IMR-90 (cell line): ENCODE measurements at regions not wholly inside any gene's neighbourhood (a gene's known extent, or its start where the extent isn't known, plus 50 kb on each side); places are given as distances from the start of the nearest gene placed in this dataset.

ENCODE experiments used
- ATAC-seq: fragments of 200-7000 bp; cut with Tn5 transposase; 2 replicates; pipeline ENCODE4 v1.9.1; 2020; ENCODE audit warnings: low read depth, mild to moderate bottlenecking, moderate library complexity
- BruUV-seq: library from RNA; stranded (reverse); fragments of 400-500 nt; replicated peaks from 2 replicates; lab custom pipeline; 2021; lab: Mats Ljungman, UMichigan
- CTCF ChIA-PET: fragments of 300-600 bp; formaldehyde crosslinking; extraction: SDS; loops from one replicate; lab custom pipeline; 2021; ENCODE audit warnings: antibody characterized with exemption; lab: Yijun Ruan, JAX
- POLR2A ChIA-PET: fragments of 300-600 bp; sonication (Branson Sonifier 250); formaldehyde crosslinking; loops from one replicate; lab custom pipeline; 2022; ENCODE audit warnings: antibody characterized with exemption; ENCODE audit not compliant: unreplicated experiment; lab: Charles Lee
- DNase-seq: peaks from one replicate; pipeline ENCODE4 v3.0.0; 2013
- H2AFZ ChIP-seq: replicated peaks from 2 replicates; pipeline ENCODE3; 2013; ENCODE audit warnings: low read length, mild to moderate bottlenecking; ENCODE audit not compliant: poor library complexity
- H2AK5ac ChIP-seq: 2 replicates; pipeline ENCODE4 v1.6.1; 2013; ENCODE audit warnings: low read depth, low read length, inconsistent platforms
- H2AK9ac ChIP-seq: replicated peaks from 2 replicates; pipeline ENCODE3; 2013; ENCODE audit warnings: mild to moderate bottlenecking, low read depth, low read length, moderate library complexity; ENCODE audit not compliant: poor library complexity
- H2BK120ac ChIP-seq: 2 replicates; pipeline ENCODE4 v1.6.1; 2013; ENCODE audit warnings: low read depth, low read length, inconsistent platforms
- H2BK15ac ChIP-seq: 3 replicates; pipeline ENCODE4 v1.6.1; 2013; ENCODE audit warnings: low read depth, low read length, inconsistent platforms
- H2BK20ac ChIP-seq: 2 replicates; pipeline ENCODE4 v1.6.1; 2013; ENCODE audit warnings: low read depth, mild to moderate bottlenecking, inconsistent platforms, low read length, moderate library complexity
- H2BK5ac ChIP-seq: 2 replicates; pipeline ENCODE4 v1.6.1; 2013; ENCODE audit warnings: mild to moderate bottlenecking, low read depth, low read length, inconsistent platforms; ENCODE audit not compliant: poor library complexity, severe bottlenecking
- H3K14ac ChIP-seq: replicated peaks from 2 replicates; pipeline ENCODE4 v1.6.1; 2013; ENCODE audit warnings: low read depth, low read length, inconsistent platforms
- H3K18ac ChIP-seq: 2 replicates; pipeline ENCODE4 v1.6.1; 2013; ENCODE audit warnings: low read depth, low read length, control low read depth
- H3K23ac ChIP-seq: 2 replicates; pipeline ENCODE4 v1.6.1; 2013; ENCODE audit warnings: low read depth, low read length, inconsistent platforms
- H3K27ac ChIP-seq: 2 replicates; pipeline ENCODE4 v1.5.1; 2013; ENCODE audit warnings: mild to moderate bottlenecking, control low read depth, low read length; ENCODE audit not compliant: insufficient read depth
- H3K27me3 ChIP-seq: 2 replicates; pipeline ENCODE4 v1.6.1; 2013; ENCODE audit warnings: low read length; ENCODE audit not compliant: control insufficient read depth, insufficient read depth
- H3K36me3 ChIP-seq: 2 replicates; pipeline ENCODE4 v1.6.1; 2013; ENCODE audit warnings: low read length, mixed read lengths; ENCODE audit not compliant: control insufficient read depth, insufficient read depth
- H3K4ac ChIP-seq: 2 replicates; pipeline ENCODE4 v1.6.1; 2013; ENCODE audit warnings: low read depth, low read length, inconsistent platforms
- H3K4me1 ChIP-seq: 2 replicates; pipeline ENCODE4 v1.6.1; 2013; ENCODE audit warnings: low read length, mixed read lengths; ENCODE audit not compliant: control insufficient read depth, insufficient read depth
- H3K4me2 ChIP-seq: 2 replicates; pipeline ENCODE4 v1.6.1; 2013; ENCODE audit warnings: low read depth, mild to moderate bottlenecking, control low read depth, low read length, moderate library complexity
- H3K4me3 ChIP-seq: 2 replicates; pipeline ENCODE4 v1.5.1; 2013; ENCODE audit warnings: low read depth, mild to moderate bottlenecking, control low read depth, low read length, moderate library complexity; ENCODE audit not compliant: insufficient read depth
- H3K56ac ChIP-seq: 2 replicates; pipeline ENCODE4 v1.6.1; 2013; ENCODE audit warnings: low read length, inconsistent platforms; ENCODE audit not compliant: insufficient read depth; ENCODE audit errors: extremely low read depth
- H3K79me1 ChIP-seq, 2 experiments: 2 replicates each; pipeline ENCODE4 v1.6.1; 2013; ENCODE audit warnings: low read length in 2 of 2, inconsistent platforms in 1 of 2, low read depth in 1 of 2
- H3K9ac ChIP-seq: 2 replicates; pipeline ENCODE4 v1.6.1; 2013; ENCODE audit warnings: low read depth, low read length, control low read depth
- H3K9me1 ChIP-seq: 2 replicates; pipeline ENCODE4 v1.6.1; 2013; ENCODE audit warnings: low read length, inconsistent platforms; ENCODE audit not compliant: insufficient read depth
- H3K9me3 ChIP-seq: 2 replicates; pipeline ENCODE4 v1.6.1; 2013; ENCODE audit warnings: low read length; ENCODE audit not compliant: control insufficient read depth, insufficient read depth
- H4K20me1 ChIP-seq: 2 replicates; pipeline ENCODE4 v1.6.1; 2013; ENCODE audit warnings: low read length, inconsistent platforms; ENCODE audit not compliant: insufficient read depth
- H4K5ac ChIP-seq: 2 replicates; pipeline ENCODE4 v1.6.1; 2013; ENCODE audit warnings: mild to moderate bottlenecking, low read depth, low read length, control low read depth
- H4K8ac ChIP-seq, 2 experiments: 2 replicates each; pipeline ENCODE4 v1.6.1; 2013; ENCODE audit warnings: low read depth in 2 of 2, low read length in 2 of 2, control low read depth in 1 of 2, inconsistent platforms in 1 of 2
- H4K91ac ChIP-seq: 2 replicates; pipeline ENCODE4 v1.6.1; 2013; ENCODE audit warnings: low read depth, low read length, inconsistent platforms; ENCODE audit not compliant: insufficient read depth
- BHLHE40 ChIP-seq: fragments of 150-350 bp; IDR thresholded peaks from 2 replicates; pipeline ENCODE4 v1.6.1; 2016; ENCODE audit warnings: mild to moderate bottlenecking, low read depth, low read length
- CEBPB ChIP-seq: IDR thresholded peaks from 2 replicates; pipeline ENCODE4 v1.6.1; 2012; ENCODE audit warnings: low read depth, low read length, improper control_type of control experiment
- CHD1 ChIP-seq: IDR thresholded peaks from 2 replicates; pipeline ENCODE4 v1.6.1; 2012; ENCODE audit warnings: low read depth, low read length, improper control_type of control experiment
- CTCF ChIP-seq: conservative IDR thresholded peaks from 2 replicates; pipeline ENCODE4 v1.5.1; 2012; ENCODE audit warnings: mild to moderate bottlenecking, low read depth, low read length, improper control_type of control experiment
- ELK1 ChIP-seq: fragments of 150-350 bp; IDR thresholded peaks from 2 replicates; pipeline ENCODE4 v1.6.1; 2016; ENCODE audit warnings: low read depth, mild to moderate bottlenecking, low read length, moderate library complexity, borderline replicate concordance
- FOS ChIP-seq: fragments of 150-350 bp; IDR thresholded peaks from 2 replicates; pipeline ENCODE4 v1.6.1; 2016; ENCODE audit warnings: low read depth, low read length
- MAFK ChIP-seq: IDR thresholded peaks from 2 replicates; pipeline ENCODE4 v1.6.1; 2012; ENCODE audit warnings: low read depth, low read length, improper control_type of control experiment
- MAZ ChIP-seq: IDR thresholded peaks from 2 replicates; pipeline ENCODE4 v1.6.1; 2012; ENCODE audit warnings: low read depth, mild to moderate bottlenecking, low read length, improper control_type of control experiment, moderate library complexity, borderline replicate concordance
- MXI1 ChIP-seq: IDR thresholded peaks from 2 replicates; pipeline ENCODE4 v1.6.1; 2012; ENCODE audit warnings: low read depth, mild to moderate bottlenecking, low read length, moderate library complexity, borderline replicate concordance
- NFE2L2 ChIP-seq: fragments of 150-350 bp; IDR thresholded peaks from 2 replicates; pipeline ENCODE4 v1.6.1; 2016; ENCODE audit warnings: low read depth, mild to moderate bottlenecking, low read length
- POLR2A ChIP-seq: IDR thresholded peaks from 2 replicates; pipeline ENCODE4 v1.6.1; 2012; ENCODE audit warnings: mild to moderate bottlenecking, low read depth, low read length
- RAD21 ChIP-seq: IDR thresholded peaks from 2 replicates; pipeline ENCODE4 v1.6.1; 2012; ENCODE audit warnings: low read length, improper control_type of control experiment
- RCOR1 ChIP-seq: IDR thresholded peaks from 2 replicates; pipeline ENCODE4 v1.6.1; 2012; ENCODE audit warnings: mild to moderate bottlenecking, low read length, improper control_type of control experiment; ENCODE audit not compliant: insufficient replicate concordance
- RFX5 ChIP-seq: IDR thresholded peaks from 2 replicates; pipeline ENCODE4 v1.8.0; 2012; ENCODE audit warnings: low read depth, mild to moderate bottlenecking, low read length, moderate library complexity
- SMC3 ChIP-seq: fragments of 150-350 bp; IDR thresholded peaks from 2 replicates; pipeline ENCODE4 v1.6.1; 2016; ENCODE audit warnings: low read depth, mild to moderate bottlenecking, antibody characterized with exemption, low read length, moderate library complexity
- USF2 ChIP-seq: fragments of 150-350 bp; IDR thresholded peaks from 2 replicates; pipeline ENCODE4 v1.6.1; 2017; ENCODE audit warnings: mild to moderate bottlenecking, antibody characterized with exemption, low read length, low read depth
- WGBS, 2 experiments: methylation state at CpG; one replicate each; pipeline versions ENCODE4 v1.1.5 to v1.1.7; 2013; ENCODE audit warnings: missing lambda C conversion rate in 2 of 2; ENCODE audit not compliant: insufficient read length in 1 of 2; ENCODE audit errors: extremely low coverage in 2 of 2; 5-methylcytosine and 5-hydroxymethylcytosine counted together
- dilution Hi-C: fragments of 300-500 bp; cut with HindIII; formaldehyde crosslinking; loops from one replicate; pipeline ENCODE4 v1.14.3; 2018; ENCODE audit warnings: low sequenced_read_pairs; ENCODE audit not compliant: unreplicated experiment
- in situ Hi-C: fragments of 300-500 bp; cut with MboI; formaldehyde crosslinking; loops from 3 replicates; pipeline ENCODE4 v1.14.3; 2019; ENCODE audit warnings: low sequenced_read_pairs, inconsistent platforms, mixed read lengths
- intact Hi-C: fragments of 100-400 bp; cut with micrococcal nuclease; formaldehyde crosslinking; loops from 2 replicates; pipeline ENCODE4 v1.10.0; 2022

- H3K27me3 ChIP-seq = no peaks in the 10 kb centered on the region
- H4K20me1 ChIP-seq = no peaks in the 10 kb centered on the region
- no peaks in the 10 kb centered on the region for H3K79me1 ChIP-seq
- peak overlapping the region; percentile 62; the same call in 1 of the 2 replicates for H2AK5ac ChIP-seq
- peaks cover 5% of the 10 kb centered on the region for H3K4me1 ChIP-seq
- H2BK120ac ChIP-seq = peak overlapping the region; percentile 41; the same call in 1 of the 2 replicates
- H4K91ac ChIP-seq = 0 out of 2 replicates have a peak overlapping the region, but pooled peaks have one; percentile 58
- H2BK20ac ChIP-seq = peak overlapping the region; percentile 43; the same call in 1 of the 2 replicates
- H3K56ac ChIP-seq = no peak overlapping the region
- no TSS peak for BruUV-seq
- no peak overlapping the region for H3K27ac ChIP-seq
- ATAC-seq (no peak), DNase-seq (no peak)
- in situ Hi-C loops (loop anchor here (5.0 to 25.0 kb wide), 3 partner anchors 217 to 1177 kb away; no protein-coding TSS in a partner anchor), dilution Hi-C loops (no loop called here), intact Hi-C loops (no loop called here)
- H3K4ac ChIP-seq = no peak overlapping the region
- ChIA-PET POLR2A (no interaction called here), CTCF (no interaction called here)
- no peak overlapping the region; the same call in 1 of the 2 replicates for H3K14ac ChIP-seq
- H3K9me3 ChIP-seq = peaks cover 4% of the 10 kb centered on the region
- H4K8ac ChIP-seq = peak overlapping the region; percentile 46 to 81; a peak in 2 of 4 replicates
- no peak overlapping the region for H2BK5ac ChIP-seq
- H3K4me3 ChIP-seq = no peak overlapping the region
- peak overlapping the region; percentile 59; the same call in 1 of the 2 replicates for H3K18ac ChIP-seq
- no peak overlapping the region for H3K9ac ChIP-seq
- TF ChIP-seq RAD21 (no peak), ELK1 (no peak), CHD1 (no peak), MXI1 (no peak), RFX5 (no peak), FOS (no peak), CTCF (no peak), USF2 (no peak), NFE2L2 (no peak), MAFK (no peak), POLR2A (no peak), MAZ (no peak), CEBPB (no peak), BHLHE40 (no peak), SMC3 (no peak), RCOR1 (no peak)
- H2AFZ ChIP-seq = no peak overlapping the region
- no peak overlapping the region for H4K5ac ChIP-seq
- 95% methylated on average over 3 of the region's 7 CpGs; no CpG with 5 or more reads in 1 of the 2 experiments for WGBS, 2 experiments
- no peak overlapping the region; the same call in 1 of the 2 replicates for H3K4me2 ChIP-seq
- no peaks in the 10 kb centered on the region; the same call in 1 of the 2 replicates for H3K36me3 ChIP-seq
- no peak overlapping the region for H3K23ac ChIP-seq
- peaks cover 6% of the 10 kb centered on the region for H3K9me1 ChIP-seq
- no peak overlapping the region for H2AK9ac ChIP-seq
- peak overlapping the region; percentile 81; the same call in 1 of the 3 replicates for H2BK15ac ChIP-seq
Measured at GRCh38 chr21:28738882-28739281, 253.8 kb downstream of the LTN1 start.
